ENCODE measurements at regions not wholly inside any gene's neighbourhood (a gene's known extent, or its start where the extent isn't known, plus 50 kb on each side); places are given as distances from the start of the nearest gene placed in this dataset.

GRCh38 chr7:156466272-156466671 is 174.3 kb upstream of the RNF32 start:
- H3K4me1 ChIP-seq (ENCODE audit: control insufficient read depth, low read length): no peaks in the 10 kb centered on the region
- H3K36me3 ChIP-seq (ENCODE audit: control insufficient read depth, low read length): no peaks in the 10 kb centered on the region
- no peak overlapping the region for H3K4me2 ChIP-seq (ENCODE audit: low read length)
- H4K20me1 ChIP-seq (ENCODE audit: control insufficient read depth, insufficient read depth, low read depth, low read length): no peaks in the 10 kb centered on the region
- H3K79me2 ChIP-seq (ENCODE audit: control insufficient read depth, low read length): no peaks in the 10 kb centered on the region
- H3K9me3 ChIP-seq (ENCODE audit: control insufficient read depth, insufficient read depth, low read length): no peaks in the 10 kb centered on the region
- no peak overlapping the region for H3K4me3 ChIP-seq (ENCODE audit: low read length)
- H3K9me2 ChIP-seq (replicated peaks; ENCODE audit: control insufficient read depth, low read length): no peaks in the 10 kb centered on the region
- H3K27me3 ChIP-seq (ENCODE audit: control insufficient read depth, low read length): no peaks in the 10 kb centered on the region
- H3K27ac ChIP-seq (ENCODE audit: low read depth, low read length): no peak overlapping the region
- TF ChIP-seq EZH2phosphoT487 (IDR thresholded peaks at IDR 0.05; ENCODE audit: borderline replicate concordance, low read length) (no peak), CTCF (IDR thresholded peaks at IDR 0.05; ENCODE audit: low read depth, low read length, poor library complexity, severe bottlenecking) (no peak)
- no peaks in the 10 kb centered on the region for H3F3A ChIP-seq (ENCODE audit: control insufficient read depth, insufficient read depth)

- Histone ChIP-seq H3K4me3 (ENCODE audit: low read length) (no peak overlapping the region), H3F3A (ENCODE audit: control insufficient read depth, insufficient read depth) (no peaks in the 10 kb centered on the region), H3K4me1 (ENCODE audit: control insufficient read depth, low read length) (no peaks in the 10 kb centered on the region), H3K27ac (ENCODE audit: low read depth, low read length) (no peak overlapping the region), H4K20me1 (ENCODE audit: control insufficient read depth, insufficient read depth, low read depth, low read length) (no peaks in the 10 kb centered on the region), H3K4me2 (ENCODE audit: low read length) (no peak overlapping the region), H3K79me2 (ENCODE audit: control insufficient read depth, low read length) (no peaks in the 10 kb centered on the region), H3K27me3 (ENCODE audit: control insufficient read depth, low read length) (no peaks in the 10 kb centered on the region), H3K36me3 (ENCODE audit: control insufficient read depth, low read length) (no peaks in the 10 kb centered on the region), H3K9me2 (replicated peaks; ENCODE audit: control insufficient read depth, low read length) (no peaks in the 10 kb centered on the region), H3K9me3 (ENCODE audit: control insufficient read depth, insufficient read depth, low read length) (no peaks in the 10 kb centered on the region)
- TF ChIP-seq EZH2phosphoT487 (IDR thresholded peaks at IDR 0.05; ENCODE audit: borderline replicate concordance, low read length) (no peak), CTCF (IDR thresholded peaks at IDR 0.05; ENCODE audit: low read depth, low read length, poor library complexity, severe bottlenecking) (no peak)
Observed at GRCh38 chr7:156465186-156465585, 175.4 kb upstream of the RNF32 start.

- Histone ChIP-seq H3K27me3 (ENCODE audit: control insufficient read depth, low read length) (no peaks in the 10 kb centered on the region), H3K4me3 (ENCODE audit: low read length) (no peak overlapping the region), H3K9me2 (replicated peaks; ENCODE audit: control insufficient read depth, low read length) (no peaks in the 10 kb centered on the region), H3K4me2 (ENCODE audit: low read length) (no peak overlapping the region), H3F3A (ENCODE audit: control insufficient read depth, insufficient read depth) (no peaks in the 10 kb centered on the region), H3K36me3 (ENCODE audit: control insufficient read depth, low read length) (no peaks in the 10 kb centered on the region), H3K4me1 (ENCODE audit: control insufficient read depth, low read length) (no peaks in the 10 kb centered on the region), H3K27ac (ENCODE audit: low read depth, low read length) (no peak overlapping the region), H3K9me3 (ENCODE audit: control insufficient read depth, insufficient read depth, low read length) (no peaks in the 10 kb centered on the region), H4K20me1 (ENCODE audit: control insufficient read depth, insufficient read depth, low read depth, low read length) (no peaks in the 10 kb centered on the region), H3K79me2 (ENCODE audit: control insufficient read depth, low read length) (no peaks in the 10 kb centered on the region)
- TF ChIP-seq CTCF (IDR thresholded peaks at IDR 0.05; ENCODE audit: low read depth, low read length, poor library complexity, severe bottlenecking): no peak
Observed at GRCh38 chr7:156464339-156464738, 176.2 kb upstream of the RNF32 start.

- H3K4me1 ChIP-seq (ENCODE audit: control insufficient read depth, low read length): no peaks in the 10 kb centered on the region
- H3K79me2 ChIP-seq (ENCODE audit: control insufficient read depth, low read length): no peaks in the 10 kb centered on the region
- no peak for TF ChIP-seq EZH2phosphoT487 (IDR thresholded peaks at IDR 0.05; ENCODE audit: borderline replicate concordance, low read length)
- TF ChIP-seq CTCF (IDR thresholded peaks at IDR 0.05; ENCODE audit: low read depth, low read length, poor library complexity, severe bottlenecking): no peak
- no peaks in the 10 kb centered on the region for H3K9me3 ChIP-seq (ENCODE audit: control insufficient read depth, insufficient read depth, low read length)
- no peaks in the 10 kb centered on the region for H3K9me2 ChIP-seq (replicated peaks; ENCODE audit: control insufficient read depth, low read length)
- H3F3A ChIP-seq (ENCODE audit: control insufficient read depth, insufficient read depth): no peaks in the 10 kb centered on the region
- H3K27me3 ChIP-seq (ENCODE audit: control insufficient read depth, low read length): no peaks in the 10 kb centered on the region
- H3K36me3 ChIP-seq (ENCODE audit: control insufficient read depth, low read length): no peaks in the 10 kb centered on the region
- H3K4me2 ChIP-seq (ENCODE audit: low read length): no peak overlapping the region
- no peak overlapping the region for H3K27ac ChIP-seq (ENCODE audit: low read depth, low read length)
- no peak overlapping the region for H3K4me3 ChIP-seq (ENCODE audit: low read length)
- no peaks in the 10 kb centered on the region for H4K20me1 ChIP-seq (ENCODE audit: control insufficient read depth, insufficient read depth, low read depth, low read length)
Observed at GRCh38 chr7:156463280-156463679, 177.3 kb upstream of the RNF32 start.

Measured in DOHH2 (cell line).